ENCODE measurements at regions not wholly inside any gene's neighbourhood (a gene's known extent, or its start where the extent isn't known, plus 50 kb on each side); places are given as distances from the start of the nearest gene placed in this dataset.

GRCh38 chr5:118009741-118010297 lies 978.5 kb downstream of the DTWD2 start:
- no peaks in the 10 kb centered on the region for H3K36me3 ChIP-seq (ENCODE audit: control insufficient read depth in 2 of 2, insufficient read depth in 2 of 2, low read length in 1 of 2)
- intact Hi-C loops (cut with micrococcal nuclease; ENCODE audit: unreplicated experiment) = loop anchor here (10.0 kb wide), 1 partner anchor 555 kb away; no protein-coding TSS in a partner anchor
- BruUV-seq (replicated peaks) = no TSS peak
- POLR2A ChIA-PET = no interaction called here
- no peak overlapping the region for H3K27ac ChIP-seq (ENCODE audit: control insufficient read depth, insufficient read depth)
- no peaks in the 10 kb centered on the region for H3K79me2 ChIP-seq (ENCODE audit: control insufficient read depth, insufficient read depth, low read length)
- H3K27me3 ChIP-seq (replicated peaks in 1 of 2; ENCODE audit: control insufficient read depth in 2 of 2, insufficient read depth in 2 of 2, low read length in 1 of 2) = no peaks in the 10 kb centered on the region
- RAD21 ChIA-PET (ENCODE audit: unreplicated experiment) = no interaction called here
- in situ Hi-C loops (cut with MboI) = no loop called here
- CTCF ChIA-PET = interaction anchor here (0.8 kb wide), 1 partner anchor 22 kb away, joined by 5 read pairs; no protein-coding TSS in a partner anchor
- H3K9me3 ChIP-seq (replicated peaks; ENCODE audit: control insufficient read depth, insufficient read depth, low read length) = no peaks in the 10 kb centered on the region
- no peaks in the 10 kb centered on the region for H4K20me1 ChIP-seq (ENCODE audit: control insufficient read depth, insufficient read depth)
- no peak overlapping the region for H3K4me3 ChIP-seq
- H3K4me1 ChIP-seq (ENCODE audit: control insufficient read depth, insufficient read depth, low read length) = no peaks in the 10 kb centered on the region
- no peak for FAIRE-seq
- TF ChIP-seq ESRRA (IDR thresholded peaks at IDR 0.05; ENCODE audit: low read length) (no peak), EP300 (IDR thresholded peaks at IDR 0.05; ENCODE audit: borderline replicate concordance in 1 of 2, control insufficient read depth in 1 of 2, low read depth in 2 of 2, low read length in 2 of 2) (no peak)
- DNase-seq (ENCODE audit: low read depth, low spot score) = no peak
- H3K4me2 ChIP-seq (ENCODE audit: control insufficient read depth, insufficient read depth) = no peak overlapping the region
- 100% methylated on average over 1 of the region's 1 CpG for WGBS (ENCODE audit: insufficient coverage, insufficient replicate concordance, low lambda C conversion rate, missing lambda C conversion rate)
- SMC1A ChIA-PET (ENCODE audit: uncharacterized antibody, unreplicated experiment) = no interaction called here
- H3K9ac ChIP-seq (ENCODE audit: control insufficient read depth, insufficient read depth, low read length) = no peak overlapping the region
- no peak for ATAC-seq
- no peak overlapping the region for H2AFZ ChIP-seq (ENCODE audit: control insufficient read depth, low read depth, low read length)

GRCh38 chr5:118008779-118009178 lies 979.6 kb downstream of the DTWD2 start:
- intact Hi-C loops (cut with micrococcal nuclease; ENCODE audit: unreplicated experiment) (no loop called here), in situ Hi-C loops (cut with MboI) (no loop called here)
- DNase-seq (ENCODE audit: low read depth, low spot score) (no peak), ATAC-seq (no peak), FAIRE-seq (no peak)
- no TSS peak for BruUV-seq (replicated peaks)
- Histone ChIP-seq H2AFZ (ENCODE audit: control insufficient read depth, low read depth, low read length) (no peak overlapping the region), H3K79me2 (ENCODE audit: control insufficient read depth, insufficient read depth, low read length) (no peaks in the 10 kb centered on the region), H3K9ac (ENCODE audit: control insufficient read depth, insufficient read depth, low read length) (no peak overlapping the region), H3K4me1 (ENCODE audit: control insufficient read depth, insufficient read depth, low read length) (no peaks in the 10 kb centered on the region), H3K27ac (ENCODE audit: control insufficient read depth, insufficient read depth) (no peak overlapping the region), H3K27me3 (replicated peaks in 1 of 2; ENCODE audit: control insufficient read depth in 2 of 2, insufficient read depth in 2 of 2, low read length in 1 of 2) (no peaks in the 10 kb centered on the region), H3K36me3 (ENCODE audit: control insufficient read depth in 2 of 2, insufficient read depth in 2 of 2, low read length in 1 of 2) (no peaks in the 10 kb centered on the region), H4K20me1 (ENCODE audit: control insufficient read depth, insufficient read depth) (no peaks in the 10 kb centered on the region), H3K9me3 (replicated peaks; ENCODE audit: control insufficient read depth, insufficient read depth, low read length) (no peaks in the 10 kb centered on the region), H3K4me3 (no peak overlapping the region), H3K4me2 (ENCODE audit: control insufficient read depth, insufficient read depth) (no peak overlapping the region)
- RAD21 ChIA-PET (ENCODE audit: unreplicated experiment) = no interaction called here
- CTCF ChIA-PET = interaction anchor here (0.7 to 1.1 kb wide), 2 partner anchors 11 to 548 kb away, joined by 3 to 7 read pairs; no protein-coding TSS in a partner anchor
- POLR2A ChIA-PET = no interaction called here
- no peak for TF ChIP-seq IRF5 (IDR thresholded peaks at IDR 0.05; ENCODE audit: borderline replicate concordance)
- TF ChIP-seq USF1 (IDR thresholded peaks at IDR 0.05; ENCODE audit: borderline replicate concordance, extremely low read length, insufficient read depth, low read depth, low read length) = no peak
- SMC1A ChIA-PET (ENCODE audit: uncharacterized antibody, unreplicated experiment) = no interaction called here
- WGBS (ENCODE audit: insufficient coverage, insufficient replicate concordance, low lambda C conversion rate, missing lambda C conversion rate) = 29% methylated on average over 1 of the region's 1 CpG

Measured in GM12878 (cell line).